Midbrain (tissue), 1 donor: ENCODE measurements at regions not wholly inside any gene's neighbourhood (a gene's known extent, or its start where the extent isn't known, plus 50 kb on each side); places are given as distances from the start of the nearest gene placed in this dataset.

ENCODE experiments used
- DNase-seq: peaks from one replicate; lab custom pipeline; 2025; lab: John Stamatoyannopoulos, UW

DNA sequence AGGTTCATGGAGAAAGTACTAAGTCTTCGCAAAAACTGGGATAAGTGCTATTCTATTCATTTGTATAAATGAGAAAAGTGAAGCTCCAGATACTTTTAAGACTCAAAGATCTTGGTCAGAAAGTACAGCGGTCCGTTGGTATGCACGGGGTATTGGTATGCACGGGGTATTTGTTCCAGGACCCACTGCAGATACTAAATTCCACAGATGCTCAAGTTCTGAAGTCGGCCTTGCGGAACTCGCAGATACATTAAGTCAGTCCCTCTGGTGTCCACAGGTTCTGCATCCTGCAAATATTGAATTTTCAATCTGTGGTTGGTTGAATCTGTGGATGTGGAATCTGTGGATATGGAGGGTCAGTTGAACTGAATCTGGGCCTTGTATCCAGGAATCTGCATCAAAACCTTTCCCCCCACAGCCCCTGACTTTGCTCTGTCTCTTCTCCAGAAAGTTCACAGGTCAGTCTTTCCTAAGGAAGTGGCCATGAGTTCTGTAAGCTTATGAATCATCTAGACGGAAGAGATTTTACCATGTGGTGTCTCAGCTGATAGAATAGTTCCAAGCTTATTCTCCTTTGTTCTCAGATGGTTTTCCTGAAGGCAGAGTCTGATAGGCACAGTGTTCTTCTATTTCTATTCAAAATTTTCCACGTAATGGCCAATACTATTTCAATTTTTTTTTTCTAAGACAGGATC lies 274.7 kb downstream of the NEDD1 start:
- DNase-seq, result no peak

DNA sequence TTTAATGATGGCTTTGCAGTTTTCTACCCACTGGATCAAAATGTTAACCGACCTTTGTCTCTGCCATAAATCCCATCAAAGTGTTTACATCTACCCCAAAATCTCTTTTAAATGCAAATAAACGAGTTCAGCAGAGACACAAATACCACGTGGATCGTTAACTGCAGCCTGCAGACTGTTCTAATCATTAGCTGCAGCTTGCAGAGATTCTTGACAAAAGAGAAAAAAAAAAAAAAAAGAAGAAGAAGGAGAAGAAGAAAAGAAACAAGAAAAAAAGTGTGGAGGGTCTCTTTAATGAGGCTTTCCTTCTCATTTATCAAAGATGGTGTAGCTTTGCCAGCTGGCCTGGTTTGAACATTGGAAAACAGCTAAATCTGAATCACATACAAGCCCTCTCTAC lies 275.7 kb downstream of the NEDD1 start:
- no peak for DNase-seq

DNA sequence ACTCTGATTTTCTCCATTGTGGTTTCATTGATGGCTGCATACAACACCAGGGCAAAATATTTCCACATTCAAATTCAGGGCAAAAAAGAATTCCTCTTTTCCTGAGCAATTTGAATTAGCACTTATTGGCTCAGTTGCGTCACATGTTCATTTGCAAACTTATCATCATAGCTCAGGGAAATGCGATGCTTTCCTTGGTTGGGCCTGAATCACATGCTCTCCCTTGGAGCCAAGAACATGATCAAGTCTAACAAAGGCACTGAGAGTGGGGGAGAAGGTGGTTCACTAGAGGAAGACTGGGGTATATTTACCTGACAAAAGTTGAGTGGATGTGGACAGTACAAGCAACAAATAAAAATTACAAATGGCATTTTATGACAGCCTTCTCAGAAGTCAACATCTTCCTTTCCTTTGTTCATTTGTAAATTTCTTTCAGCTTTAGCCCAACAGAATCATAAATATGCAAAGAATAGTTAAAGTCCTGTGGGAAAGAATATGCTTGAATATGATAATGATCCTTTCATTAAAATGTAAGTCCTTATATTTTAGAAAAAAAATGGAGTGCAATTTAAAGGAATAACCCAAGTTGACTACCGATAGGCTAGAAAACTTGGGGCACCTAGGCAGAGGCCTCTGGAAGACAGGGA lies 277.2 kb downstream of the NEDD1 start:
- DNase-seq, result no peak

- DNase-seq, result no peak
Observed at GRCh38 chr12:97185567-97185966, 277.0 kb upstream of the RMST start.

- DNase-seq, result no peak
Observed at GRCh38 chr12:97194546-97194945, 268.1 kb upstream of the RMST start.

- no peak for DNase-seq
Observed at GRCh38 chr12:97200181-97200580, 262.4 kb upstream of the RMST start.

- DNase-seq, result no peak
Observed at GRCh38 chr12:97203408-97203807, 259.2 kb upstream of the RMST start.

DNA sequence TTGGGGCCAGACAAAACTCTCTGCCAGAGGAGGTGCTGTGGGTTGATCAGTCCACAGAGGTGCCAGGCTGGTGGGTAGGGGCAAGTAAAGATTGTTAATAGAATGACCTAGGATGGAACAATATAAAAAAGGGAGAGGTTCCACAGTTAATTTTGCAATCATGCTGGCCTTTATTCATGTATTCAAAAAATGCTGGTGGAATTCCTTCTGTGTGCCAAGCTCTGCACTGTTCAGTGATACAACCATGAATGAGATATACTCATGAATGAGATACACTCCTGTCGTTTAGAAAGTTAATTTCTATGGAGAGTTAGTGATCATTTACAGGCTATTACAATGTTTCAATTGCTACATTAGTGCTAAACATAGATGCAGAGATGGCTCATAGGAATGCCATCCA lies 252.6 kb upstream of the RMST start:
- DNase-seq, result no peak

GRCh38 chr12:97211416-97211930 lies 251.1 kb upstream of the RMST start:
- DNase-seq, result no peak

GRCh38 chr12:97216848-97217247 lies 245.8 kb upstream of the RMST start:
- DNase-seq, result no peak

DNA sequence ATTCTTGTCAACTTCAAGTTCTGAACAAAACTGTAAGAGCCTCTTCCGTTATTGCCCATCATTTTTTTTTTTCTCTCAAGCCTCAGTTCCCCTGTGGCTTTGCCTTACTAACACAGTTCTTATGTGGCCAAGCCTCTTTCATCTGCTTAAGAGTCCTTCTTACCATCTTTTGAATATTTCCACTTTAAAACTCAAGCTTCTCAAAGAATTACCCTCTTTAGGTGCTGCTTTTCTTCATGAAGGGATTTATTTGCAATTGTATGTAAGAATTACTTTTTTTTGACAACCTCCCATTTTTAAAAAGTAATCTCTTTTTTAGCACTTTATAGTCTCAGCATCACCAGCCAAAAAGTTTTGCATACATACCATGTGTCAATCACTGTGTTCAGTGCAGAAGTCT lies 240.2 kb upstream of the RMST start:
- no peak for DNase-seq

- DNase-seq, result no peak
Observed at GRCh38 chr12:97223419-97223818, 239.2 kb upstream of the RMST start.

- DNase-seq, result no peak
Observed at GRCh38 chr12:97229004-97229403, 233.6 kb upstream of the RMST start.

DNA sequence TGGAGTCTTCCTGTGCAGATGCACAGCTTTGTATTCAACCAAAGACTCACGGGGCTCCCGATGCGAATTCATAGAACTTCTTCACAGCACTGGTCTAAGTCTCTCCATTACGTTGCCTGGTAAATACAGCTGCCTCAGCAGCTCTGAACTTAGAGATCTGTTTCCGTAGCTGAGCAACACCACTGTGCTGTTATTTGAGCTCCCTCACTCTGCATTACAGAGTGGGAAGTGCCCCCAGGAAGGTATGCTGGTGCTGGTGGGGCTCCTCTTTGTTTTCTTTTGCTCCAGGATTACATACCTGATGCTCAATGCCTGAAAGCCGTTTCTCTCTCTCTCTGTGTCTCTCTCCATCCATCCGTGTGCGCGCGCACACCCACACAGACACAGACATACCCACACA lies 227.5 kb upstream of the RMST start:
- no peak for DNase-seq

- no peak for DNase-seq
Observed at GRCh38 chr12:97246368-97246767, 216.2 kb upstream of the RMST start.

DNA sequence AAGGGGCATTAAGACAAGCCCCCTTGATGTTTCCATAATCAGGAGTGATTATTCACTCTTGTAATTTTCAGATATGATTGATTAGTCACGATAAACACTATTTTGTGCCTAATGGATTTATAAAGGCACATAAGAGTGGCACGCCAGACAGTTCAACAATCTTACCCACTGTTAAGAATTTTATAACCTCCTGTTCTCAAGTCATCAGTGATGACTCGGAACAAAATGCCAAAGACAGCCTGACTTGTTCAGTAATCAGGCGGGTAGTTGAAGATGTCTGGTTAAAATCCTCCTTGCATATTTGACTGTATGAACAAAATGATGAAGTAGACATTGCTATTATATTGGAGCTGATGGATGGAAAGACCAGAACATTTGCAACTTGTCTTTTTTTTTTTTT lies 212.1 kb upstream of the RMST start:
- DNase-seq, result no peak

DNA sequence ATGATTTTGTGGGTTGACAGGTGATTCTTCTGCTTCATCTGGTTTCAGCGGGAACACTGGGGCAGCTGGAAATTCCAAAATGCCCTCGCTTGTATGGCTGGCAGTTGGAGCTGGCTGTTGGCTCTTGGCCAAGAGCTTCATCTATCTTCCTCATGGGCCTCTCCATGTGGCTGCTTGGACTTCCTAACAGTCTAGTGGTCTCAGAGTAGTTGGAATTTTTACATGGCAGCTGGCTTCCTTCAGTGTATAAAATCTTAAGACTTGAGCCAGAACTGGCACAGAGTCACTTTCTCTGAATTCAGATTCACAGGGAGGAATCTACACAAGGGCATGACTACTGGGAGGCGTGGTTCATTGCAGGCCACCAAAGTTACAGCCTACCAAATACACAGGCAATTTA lies 204.9 kb upstream of the RMST start:
- no peak for DNase-seq

DNA sequence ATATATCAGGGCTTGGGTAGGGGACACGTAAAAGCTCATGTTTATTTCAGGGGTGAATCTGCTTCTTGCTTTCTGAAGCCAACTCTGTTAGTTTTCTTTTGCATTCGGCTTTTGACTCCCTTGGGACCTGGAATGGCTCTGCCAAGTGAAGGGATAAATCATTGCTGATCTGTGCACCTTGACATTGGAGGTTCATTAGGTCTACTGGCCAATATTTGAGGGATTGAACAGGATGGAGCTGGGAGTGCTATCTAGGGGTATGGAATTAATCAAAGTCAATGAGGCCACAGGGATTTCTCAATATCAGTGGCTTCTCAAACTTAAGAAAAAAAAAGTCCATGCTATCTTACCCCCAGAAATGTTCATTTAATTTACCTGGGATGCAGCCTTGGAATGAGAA lies 203.5 kb upstream of the RMST start:
- DNase-seq, result no peak

DNA sequence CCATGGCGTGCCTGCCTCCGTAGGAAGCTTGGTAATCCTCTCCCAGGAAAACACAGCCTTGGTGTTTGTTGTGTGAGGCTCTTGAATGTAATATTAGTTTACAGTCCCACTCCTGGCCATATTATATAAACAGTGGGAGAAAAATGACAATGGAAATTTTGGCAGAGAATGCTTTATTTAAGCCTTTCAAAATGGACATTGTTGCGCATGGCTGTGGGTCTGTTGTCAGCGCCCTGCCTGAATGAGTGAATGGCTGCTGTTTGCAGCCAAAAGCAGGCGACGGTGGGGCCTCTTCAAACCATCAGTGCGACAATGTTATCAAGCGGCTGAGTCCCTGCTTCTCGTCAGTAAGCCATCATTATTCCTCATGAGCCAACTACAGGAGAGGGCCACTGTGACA lies 201.8 kb upstream of the RMST start:
- no peak for DNase-seq

DNA sequence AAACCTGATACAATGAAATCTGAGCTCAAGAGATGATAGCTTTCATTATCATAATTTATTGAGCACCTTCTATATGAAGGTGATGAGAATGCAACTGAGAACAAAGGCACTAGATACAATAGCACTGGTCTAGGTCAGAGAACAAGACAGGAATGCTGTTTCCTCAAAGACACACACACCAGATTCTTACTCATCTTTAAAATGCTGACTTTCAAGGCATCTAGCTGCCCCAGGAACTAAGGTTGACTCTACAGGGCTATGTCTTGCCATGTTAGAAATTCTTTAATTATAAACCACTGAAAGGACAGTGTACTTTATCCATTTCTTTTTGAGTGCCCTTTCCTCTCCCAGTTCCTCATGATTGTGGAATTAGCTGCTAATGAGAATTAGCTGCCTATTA lies 195.4 kb upstream of the RMST start:
- DNase-seq, result no peak

DNA sequence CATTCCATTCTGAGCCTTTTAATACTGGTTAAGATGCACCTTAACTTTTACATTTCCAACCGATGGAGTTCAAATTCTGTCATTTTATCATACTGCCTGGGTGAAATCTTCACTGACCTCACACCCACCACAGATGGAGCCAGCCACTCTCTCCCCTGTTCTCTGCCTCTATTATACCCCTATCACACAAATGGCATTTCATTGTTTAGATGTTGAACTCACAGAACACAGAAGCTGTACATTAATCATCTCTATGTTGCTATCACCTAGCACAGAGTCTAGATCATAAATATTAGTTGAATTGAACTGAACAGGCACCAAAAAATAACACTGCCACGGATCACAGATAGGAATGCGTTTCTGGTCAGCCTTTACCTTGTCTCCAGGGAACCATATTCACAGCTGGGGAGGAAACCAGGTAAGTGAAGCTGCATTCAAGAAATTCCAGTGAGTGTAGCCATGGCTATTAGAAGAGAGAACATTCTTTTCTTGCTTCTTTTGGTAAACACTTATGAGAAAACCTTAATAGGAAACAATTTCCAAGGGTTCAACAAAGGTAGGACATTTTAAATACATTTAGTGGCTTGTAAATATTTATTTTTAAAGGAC lies 194.9 kb upstream of the RMST start:
- DNase-seq, result no peak

DNA sequence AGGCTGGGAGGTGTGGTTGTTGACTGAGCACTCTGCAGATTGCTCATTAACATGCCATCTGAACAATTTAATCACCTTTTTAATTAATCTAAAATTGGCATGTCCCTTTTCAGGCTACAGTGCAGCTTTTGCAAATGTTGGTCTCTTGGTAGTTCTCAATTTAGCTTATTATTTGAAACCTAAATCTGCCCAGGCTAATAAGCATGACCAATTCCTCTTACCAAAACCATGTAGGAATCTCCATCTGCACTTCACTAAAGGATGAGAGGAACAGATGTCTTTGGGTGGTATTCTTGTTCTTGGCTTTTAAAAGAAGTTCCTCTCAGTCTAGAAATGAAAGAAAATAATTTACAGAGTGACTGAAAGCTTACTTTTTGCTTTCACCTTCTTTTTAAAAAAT lies 190.1 kb upstream of the RMST start:
- DNase-seq, result no peak

GRCh38 chr12:97274386-97274785 lies 188.2 kb upstream of the RMST start:
- no peak for DNase-seq
